Left lobe of liver (tissue), 2 donors: ENCODE measurements at regions not wholly inside any gene's neighbourhood (a gene's known extent, or its start where the extent isn't known, plus 50 kb on each side); places are given as distances from the start of the nearest gene placed in this dataset.

Source experiments
- ATAC-seq: fragments of 200-7000 bp; cut with Tn5 transposase; one replicate; pipeline ENCODE4 v1.9.1; 2020; ENCODE audit warnings: mild to moderate bottlenecking, moderate library complexity
- DNase-seq: peaks from one replicate; pipeline ENCODE4 v3.0.0-alpha.2; 2020; ENCODE audit warnings: low spot score
- donor health status: DM: no; HTN: no; CAD: no; lungs with moderate emphysema.
- donor health status: DM: no; HTN: yes; CAD: no.

DNA sequence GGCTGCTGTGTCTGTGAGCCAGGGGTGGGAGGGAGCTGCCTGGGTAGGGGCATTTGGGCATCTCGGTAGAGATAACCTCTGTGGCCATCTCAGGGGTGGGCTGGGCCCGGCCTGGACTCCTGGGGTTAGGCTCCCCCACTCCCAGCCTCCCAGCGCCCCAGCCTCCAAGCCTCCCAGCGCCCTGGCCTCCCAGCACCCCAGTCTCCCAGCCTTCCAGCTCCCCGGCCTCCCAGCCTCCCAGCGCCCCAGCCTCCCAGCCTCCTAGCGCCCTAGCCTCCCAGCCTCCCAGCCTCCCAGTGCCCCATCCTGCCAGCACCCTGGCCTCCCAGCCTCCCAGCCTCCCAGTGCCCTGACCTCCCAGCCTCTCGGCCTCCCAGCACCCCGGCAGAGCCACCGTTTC lies 85.1 kb upstream of the TTC34 start:
- no peak for DNase-seq
- no peak for ATAC-seq

DNA sequence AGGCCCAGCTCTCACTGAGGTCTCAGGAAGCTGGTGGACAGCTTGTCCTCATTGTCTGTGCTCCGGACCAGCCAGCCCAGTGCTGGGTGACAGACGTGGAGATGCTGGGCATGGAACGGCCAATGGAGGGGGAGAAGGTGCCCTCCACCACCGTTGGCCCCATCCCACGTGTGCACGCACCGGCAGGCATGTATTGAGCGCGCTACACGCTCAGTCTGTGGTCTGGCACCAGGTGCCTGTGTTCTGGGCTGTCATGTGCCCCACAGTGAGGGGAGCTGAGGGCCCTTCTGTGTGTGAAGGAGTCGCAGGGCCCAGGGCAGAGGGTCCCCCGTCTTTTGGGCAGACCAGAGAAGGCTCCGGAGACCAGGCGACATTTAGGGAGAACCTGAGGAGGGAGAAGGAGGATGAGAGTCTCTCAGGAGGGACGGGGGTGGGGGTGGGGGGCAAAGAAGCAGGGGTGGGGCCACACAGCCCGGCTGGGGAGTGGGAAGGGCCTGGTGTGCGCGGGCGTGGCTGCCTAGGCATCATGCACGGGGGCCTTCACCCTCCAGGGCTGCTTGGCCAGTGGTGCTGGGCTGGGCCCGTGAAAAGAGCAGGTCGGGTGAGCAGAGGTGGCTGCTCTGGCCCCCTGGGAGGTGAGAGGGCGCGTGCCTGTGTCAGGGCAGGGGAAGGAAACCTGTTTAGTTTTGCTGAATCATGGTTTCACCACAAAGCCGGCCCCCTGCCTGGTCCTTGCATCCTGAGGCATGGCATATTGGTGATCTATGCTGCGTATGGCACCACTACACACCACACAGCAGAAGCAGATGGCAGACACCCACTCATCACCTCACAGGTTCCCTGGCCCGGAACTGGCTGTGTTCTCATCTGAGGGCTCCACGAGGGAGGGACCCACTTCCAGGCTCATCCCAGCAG lies 86.7 kb upstream of the TTC34 start:
- ATAC-seq (no peak), DNase-seq (no peak)

- no peak for DNase-seq
Measured at GRCh38 chr1:2890221-2890850, 88.8 kb upstream of the TTC34 start.

GRCh38 chr1:2891923-2892448 lies 90.5 kb upstream of the TTC34 start:
- DNase-seq, result no peak
- no peak for ATAC-seq

More at GRCh38 chr1:2890221-2890850, 88.8 kb upstream of the TTC34 start:
- ATAC-seq, result no peak

DNA sequence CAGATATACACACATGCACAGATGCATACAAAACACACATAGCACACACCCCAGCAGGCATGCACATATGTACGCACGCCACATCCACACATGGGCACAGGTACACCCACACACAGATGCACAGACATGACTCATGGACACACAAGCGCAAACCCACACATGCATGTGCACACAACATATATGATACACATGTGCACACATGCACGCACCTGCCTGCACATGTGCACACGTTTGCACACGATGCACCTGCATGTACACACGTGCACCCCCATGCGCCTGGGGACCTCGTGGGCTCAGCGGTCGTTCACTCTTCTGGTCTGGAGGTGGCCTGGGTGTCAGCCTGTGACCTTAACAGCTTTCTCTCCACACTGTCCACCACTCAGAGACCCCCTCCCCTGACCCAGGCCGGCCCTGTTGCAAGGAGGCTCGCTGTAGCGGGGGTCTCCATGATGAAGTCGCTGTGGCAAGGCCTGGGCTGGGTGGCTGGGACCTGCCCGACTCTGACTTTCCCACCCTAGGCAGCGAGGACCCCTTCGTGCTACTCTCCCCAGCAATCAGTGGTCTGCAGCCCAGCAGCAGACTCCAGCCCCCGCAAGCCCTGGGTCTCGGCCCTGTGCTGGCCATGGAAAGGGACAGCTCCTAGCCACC lies 92.1 kb upstream of the TTC34 start:
- DNase-seq, result no peak
- ATAC-seq, result no peak

DNA sequence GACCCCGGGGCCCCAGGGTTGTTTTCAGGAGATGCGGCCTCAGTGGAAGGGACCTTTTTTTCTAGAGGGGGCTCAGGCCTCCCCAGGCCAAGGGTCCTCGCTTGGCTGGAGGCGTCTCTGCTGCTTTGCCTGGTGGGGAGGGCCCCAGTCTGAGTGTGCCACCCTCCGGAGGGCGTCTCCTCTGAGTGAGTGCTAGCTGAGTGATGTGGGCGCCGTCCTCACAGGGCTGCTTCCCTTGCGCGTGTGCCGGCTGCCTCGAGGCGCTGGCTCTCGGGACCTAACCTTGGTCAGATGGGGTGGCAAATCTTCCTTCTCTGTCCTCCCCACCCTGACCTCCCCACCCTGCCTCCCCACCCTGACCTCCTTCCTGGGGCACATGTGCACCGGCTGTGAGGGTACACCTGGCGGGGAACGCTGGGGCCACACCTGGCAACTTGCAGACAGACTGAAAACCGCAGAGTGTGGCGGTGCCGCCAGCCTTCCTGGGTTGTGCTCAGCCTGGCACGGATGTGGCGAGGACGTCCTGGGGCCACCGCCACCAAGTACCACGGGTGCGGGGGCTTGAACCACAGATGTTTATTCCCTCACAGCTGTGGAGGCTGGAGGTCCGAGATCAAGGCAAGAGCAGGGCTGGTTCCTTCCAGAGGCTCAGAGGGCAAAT lies 93.0 kb upstream of the TTC34 start:
- no peak for ATAC-seq
- DNase-seq, result no peak

GRCh38 chr1:2896824-2897223 lies 95.3 kb upstream of the TTC34 start:
- ATAC-seq, result no peak
- DNase-seq, result no peak

- DNase-seq, result no peak
- no peak for ATAC-seq
Measured at GRCh38 chr1:2903226-2903625, 101.7 kb upstream of the TTC34 start.

GRCh38 chr1:2904191-2904590 lies 102.7 kb upstream of the TTC34 start:
- ATAC-seq, result no peak
- DNase-seq, result no peak

DNA sequence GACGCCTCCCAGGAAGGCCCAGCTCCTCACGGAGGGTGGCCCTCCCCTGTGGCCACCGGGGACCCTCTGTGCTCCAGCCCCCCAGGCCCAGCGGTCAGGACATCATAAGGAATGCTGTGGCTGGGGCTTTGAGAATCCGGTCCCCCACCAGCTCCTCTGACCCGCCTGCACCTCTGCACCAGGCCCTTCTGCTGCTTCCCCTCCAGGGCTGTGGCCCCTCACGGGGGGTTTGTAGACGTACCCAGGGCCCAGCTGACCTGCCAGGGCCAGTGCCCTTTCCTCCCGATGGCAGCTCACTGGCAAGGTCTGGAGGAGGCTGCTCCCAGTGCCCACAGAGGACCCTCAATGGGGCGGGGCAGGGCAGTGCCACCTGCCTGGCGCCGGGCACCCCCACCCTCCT lies 103.9 kb upstream of the TTC34 start:
- DNase-seq (no peak), ATAC-seq (no peak)

DNA sequence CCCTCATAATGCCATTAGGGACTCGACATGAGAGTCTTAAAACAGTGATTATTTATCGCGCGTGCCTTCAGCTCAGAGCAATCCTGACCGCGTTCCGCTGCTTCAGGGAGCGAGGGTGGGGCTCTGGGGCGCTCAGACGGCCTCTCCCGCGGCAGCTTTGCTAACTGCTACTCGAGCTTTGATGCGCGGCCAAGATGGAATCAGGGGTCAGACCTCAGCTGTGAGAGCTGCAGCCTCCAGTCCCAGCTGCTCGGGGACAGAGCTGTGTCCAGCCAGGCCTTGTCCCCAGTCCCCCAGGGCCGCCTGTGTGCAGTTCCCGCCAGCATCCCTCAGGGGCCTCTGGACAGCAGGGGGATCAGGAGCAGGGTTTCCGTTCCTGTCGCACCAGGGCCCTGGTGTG lies 104.6 kb upstream of the TTC34 start:
- no peak for DNase-seq
- ATAC-seq, result no peak

DNA sequence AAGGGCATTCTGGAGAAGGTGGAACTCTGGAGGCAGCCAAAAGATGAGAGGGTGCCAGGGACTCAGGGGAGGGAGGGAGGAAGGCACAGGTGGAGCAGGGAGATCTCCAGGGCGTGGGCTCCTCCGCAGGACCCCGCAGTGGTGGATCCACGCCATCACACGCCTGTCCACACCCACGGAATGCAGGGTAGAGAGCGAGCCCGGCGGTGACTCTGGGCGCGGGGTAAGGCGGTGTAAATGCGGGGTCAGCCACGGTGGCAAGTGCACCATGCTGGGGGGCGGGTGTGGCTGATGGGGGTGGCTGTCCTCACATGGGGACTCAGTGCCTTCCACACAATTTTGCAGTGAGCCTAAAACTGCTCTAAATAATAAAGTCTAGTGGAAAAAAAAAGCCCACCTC lies 105.1 kb upstream of the TTC34 start:
- no peak for ATAC-seq
- DNase-seq, result no peak

DNA sequence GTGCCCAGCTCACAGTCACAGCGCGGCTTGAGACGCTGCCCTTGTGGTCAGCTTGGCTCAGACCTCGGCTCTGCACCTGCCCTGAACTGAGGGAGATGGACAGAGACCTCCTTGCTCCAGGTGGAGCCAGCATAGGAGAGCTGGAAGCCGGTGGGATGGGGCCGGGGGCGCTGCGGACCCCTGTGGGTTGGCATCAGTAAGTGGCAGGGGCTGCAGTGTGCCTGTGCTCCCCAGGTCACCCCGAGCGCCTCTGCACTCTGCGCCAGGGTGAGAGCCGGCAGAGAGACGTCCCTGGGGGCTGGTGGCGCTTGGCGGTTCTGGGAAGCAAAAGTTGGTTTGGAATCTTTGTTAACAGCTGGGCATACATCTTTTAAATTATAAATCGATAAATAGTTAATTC lies 105.6 kb upstream of the TTC34 start:
- ATAC-seq, result no peak
- no peak for DNase-seq

- no peak for DNase-seq
- ATAC-seq, result no peak
Measured at GRCh38 chr1:2908081-2908480, 106.6 kb upstream of the TTC34 start.

GRCh38 chr1:2908561-2908960 lies 107.1 kb upstream of the TTC34 start:
- ATAC-seq (no peak), DNase-seq (no peak)

DNA sequence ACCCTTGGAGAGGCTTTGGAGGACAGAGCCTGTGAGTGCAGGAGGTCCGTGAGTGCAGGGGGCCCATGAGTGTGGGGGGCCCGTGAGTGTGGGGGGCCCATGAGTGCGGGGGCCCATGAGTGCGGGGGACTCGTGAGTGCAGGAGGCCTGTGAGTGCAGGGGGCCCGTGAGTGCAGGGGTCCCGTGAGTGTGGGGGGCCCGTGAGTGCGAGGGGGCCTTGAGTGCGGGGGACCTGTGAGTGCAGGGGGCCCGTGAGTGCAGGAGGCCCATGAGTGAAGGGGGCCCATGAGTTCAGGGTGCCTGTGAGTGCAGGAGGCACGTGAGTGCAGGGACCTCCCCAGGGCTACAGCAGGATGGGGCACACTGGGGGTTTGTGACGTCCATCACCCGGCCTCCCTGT lies 108.3 kb upstream of the TTC34 start:
- no peak for ATAC-seq

GRCh38 chr1:2910211-2910610 lies 108.7 kb upstream of the TTC34 start:
- DNase-seq, result no peak

More for the DNA sequence above, 108.3 kb upstream of the TTC34 start:
- no peak for DNase-seq

GRCh38 chr1:2911421-2912178 lies 109.7 kb upstream of the ACTRT2 start:
- DNase-seq (no peak), ATAC-seq (no peak)

More at GRCh38 chr1:2910211-2910610, 108.7 kb upstream of the TTC34 start:
- ATAC-seq, result no peak

GRCh38 chr1:2912424-2913061 lies 108.7 kb upstream of the ACTRT2 start:
- DNase-seq (no peak), ATAC-seq (no peak)

DNA sequence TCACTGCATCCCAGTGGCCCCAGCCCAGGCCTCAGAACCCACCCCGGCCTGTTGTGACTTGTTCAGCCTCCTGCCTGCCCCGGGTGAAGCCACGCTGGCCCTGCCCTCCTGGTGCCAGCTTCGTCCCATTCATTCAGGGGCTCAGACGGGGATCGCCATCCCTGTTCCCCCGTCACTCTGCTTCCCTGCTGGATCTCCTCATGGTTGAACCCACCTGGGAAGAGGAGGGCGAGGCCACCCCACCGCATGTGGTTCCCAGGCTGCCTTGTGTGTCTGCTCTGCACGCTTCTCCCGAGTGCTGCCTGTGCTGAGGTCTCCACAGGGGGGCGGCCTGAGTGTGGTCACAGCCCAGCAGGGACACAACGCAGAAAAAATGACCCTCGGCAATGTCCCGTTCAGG lies 108.2 kb upstream of the ACTRT2 start:
- DNase-seq (no peak), ATAC-seq (no peak)
